COLO829 (cell line): ENCODE measurements at regions not wholly inside any gene's neighbourhood (a gene's known extent, or its start where the extent isn't known, plus 50 kb on each side); places are given as distances from the start of the nearest gene placed in this dataset.
"Not testable (repeated sequence)": the region's sequence is repeated elsewhere in the genome, so short reads cannot be mapped to it uniquely, and the experiment has no call there.

Source experiments
- DNase-seq: peaks from one replicate; pipeline ENCODE4 v3.0.0; 2012; ENCODE audit warnings: low spot score

- DNase-seq, result no peak
These were observed 60.3 kb downstream of the EOMES start for GRCh38 chr3:27661797-27662196.

DNA sequence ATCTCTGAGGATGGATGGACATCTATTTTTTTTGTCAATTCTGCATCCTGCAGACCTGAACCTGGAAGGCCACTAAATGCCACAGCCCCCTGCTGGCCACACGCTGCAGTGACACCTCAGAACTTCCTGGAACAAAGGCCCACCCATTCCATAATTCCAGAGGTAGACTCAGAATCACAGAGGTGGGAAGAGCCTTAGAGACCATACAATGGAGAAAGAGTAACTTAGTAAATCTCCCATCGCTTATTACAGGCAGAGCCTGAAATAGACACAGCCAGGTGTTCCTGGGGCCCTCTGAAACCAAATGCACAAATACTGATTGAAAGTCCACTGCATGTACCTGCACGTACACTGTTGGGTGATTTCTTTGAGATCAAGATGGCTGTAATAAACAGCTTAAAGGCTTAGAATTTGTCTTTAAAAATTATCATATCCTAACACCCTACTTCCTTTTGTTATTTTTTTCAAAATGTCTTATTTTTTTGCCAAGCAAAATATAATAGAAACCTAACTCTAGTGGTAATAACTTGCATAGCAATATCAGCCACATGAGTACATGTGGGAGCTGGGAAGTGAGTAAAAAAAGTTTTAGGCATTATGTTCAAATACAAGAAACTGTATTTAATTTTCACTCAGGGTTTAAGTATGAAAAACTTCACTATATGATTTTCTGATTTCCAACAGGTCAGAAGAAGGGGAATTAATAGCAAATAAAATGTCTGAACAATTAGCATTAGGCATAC is 62.7 kb downstream of the EOMES start:
- peak; percentile 83 for DNase-seq

DNA sequence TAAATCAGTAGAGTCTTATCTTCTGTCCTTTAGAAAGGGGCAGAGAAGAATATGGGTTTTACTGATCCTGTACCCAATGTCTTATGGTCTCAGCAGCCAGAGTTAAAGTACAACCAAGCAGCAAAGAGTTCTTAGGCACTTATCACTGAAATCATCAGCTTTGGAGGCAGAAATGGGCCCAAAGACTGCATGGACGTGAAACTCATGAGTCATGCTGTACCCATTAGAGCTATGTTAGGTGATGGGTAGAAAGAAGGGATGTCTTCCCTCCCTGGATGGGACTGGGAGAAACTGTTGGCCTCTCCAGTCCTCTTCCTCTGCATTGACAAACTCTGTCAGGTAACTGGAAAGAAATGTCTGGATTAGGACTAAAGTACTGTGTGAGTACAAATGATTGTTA is 63.4 kb downstream of the EOMES start:
- no peak for DNase-seq

DNA sequence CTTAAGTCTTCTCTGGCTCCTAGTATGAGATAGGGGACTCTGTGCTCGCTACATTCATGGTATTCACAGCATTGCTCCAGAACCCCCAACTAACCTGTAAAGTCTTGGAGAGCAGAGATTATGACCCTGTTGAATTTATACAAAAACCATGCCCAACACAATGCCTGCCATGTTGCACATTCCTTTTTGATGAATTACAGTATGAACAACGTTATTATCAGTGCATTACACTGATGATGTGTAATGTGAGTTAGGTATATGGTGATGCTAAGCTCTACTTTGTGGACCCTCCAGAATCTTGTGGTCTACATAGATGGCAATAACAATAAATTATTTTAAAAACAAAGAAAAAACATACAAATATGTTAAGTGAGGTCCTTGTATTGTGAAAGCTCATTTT is 64.3 kb downstream of the EOMES start:
- no peak for DNase-seq

DNA sequence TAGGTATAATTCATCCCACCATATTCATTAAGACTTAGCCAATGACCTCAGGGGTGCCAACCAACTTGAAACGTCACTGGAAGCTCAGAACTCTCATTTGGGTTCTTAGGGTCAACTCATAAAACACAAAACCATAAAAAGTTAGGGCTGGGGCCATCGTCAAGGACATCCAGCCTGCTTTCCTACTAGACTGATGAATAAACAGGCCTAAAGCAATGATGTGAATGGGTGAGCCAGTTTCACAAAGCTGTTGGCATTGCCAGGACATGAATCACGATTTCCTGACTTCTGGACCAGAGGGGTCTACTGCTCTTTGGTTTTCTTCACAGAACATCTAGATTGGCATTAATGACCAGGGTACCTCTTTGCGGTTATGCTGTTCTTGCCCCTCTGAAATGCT is 64.7 kb downstream of the EOMES start:
- no peak for DNase-seq

DNA sequence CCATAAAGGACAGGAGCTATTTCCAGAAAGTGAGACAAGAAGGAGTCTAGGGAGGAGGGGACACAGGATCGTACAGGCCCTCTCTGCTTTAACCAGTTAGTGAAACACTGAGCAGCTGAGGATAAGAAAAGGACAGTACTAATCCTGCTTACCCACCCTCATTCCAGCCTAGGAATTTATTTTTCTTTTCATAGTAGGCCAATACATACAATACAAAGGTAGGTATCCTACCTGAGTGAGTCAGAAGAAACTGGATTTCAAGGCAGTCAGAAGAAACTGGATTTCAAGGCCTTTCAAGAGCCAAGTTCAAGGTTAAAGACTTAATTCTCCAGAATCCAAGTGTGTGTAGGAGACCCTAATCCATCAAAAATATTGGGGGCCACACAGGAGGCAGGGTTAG is 65.3 kb downstream of the EOMES start:
- no peak for DNase-seq

GRCh38 chr3:27655547-27655946 is 66.6 kb downstream of the EOMES start:
- DNase-seq, result no peak

GRCh38 chr3:27653803-27654558 is 68.1 kb downstream of the EOMES start:
- no peak for DNase-seq

DNA sequence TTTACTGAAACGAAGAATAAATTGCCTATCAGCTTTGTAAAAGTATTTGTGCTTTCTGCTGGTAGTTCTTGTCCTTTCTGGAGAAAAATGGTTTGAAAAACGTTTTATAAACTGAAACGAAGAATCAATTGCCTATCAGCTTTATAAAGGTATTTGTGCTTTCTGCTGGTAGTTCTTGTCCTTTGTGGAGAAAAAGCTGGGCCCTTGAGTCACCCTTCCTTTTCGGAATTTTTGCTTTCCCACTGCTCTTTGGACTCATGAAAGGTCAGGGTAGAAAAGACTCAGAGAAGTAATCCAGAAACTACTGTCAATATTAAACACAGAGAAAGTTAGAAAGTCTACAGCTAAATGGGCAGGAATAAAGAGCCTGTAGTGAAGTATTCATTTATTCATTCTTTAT is 72.8 kb downstream of the EOMES start:
- DNase-seq, result no peak

- no peak for DNase-seq
These were observed 75.2 kb downstream of the EOMES start for GRCh38 chr3:27646896-27647295.

- DNase-seq, result no peak
These were observed 77.2 kb downstream of the EOMES start for GRCh38 chr3:27644941-27645340.

- DNase-seq, result peak; percentile 76
These were observed 78.8 kb downstream of the EOMES start for GRCh38 chr3:27643355-27643754.

GRCh38 chr3:27642796-27643195 is 79.3 kb downstream of the EOMES start:
- DNase-seq, result no peak

DNA sequence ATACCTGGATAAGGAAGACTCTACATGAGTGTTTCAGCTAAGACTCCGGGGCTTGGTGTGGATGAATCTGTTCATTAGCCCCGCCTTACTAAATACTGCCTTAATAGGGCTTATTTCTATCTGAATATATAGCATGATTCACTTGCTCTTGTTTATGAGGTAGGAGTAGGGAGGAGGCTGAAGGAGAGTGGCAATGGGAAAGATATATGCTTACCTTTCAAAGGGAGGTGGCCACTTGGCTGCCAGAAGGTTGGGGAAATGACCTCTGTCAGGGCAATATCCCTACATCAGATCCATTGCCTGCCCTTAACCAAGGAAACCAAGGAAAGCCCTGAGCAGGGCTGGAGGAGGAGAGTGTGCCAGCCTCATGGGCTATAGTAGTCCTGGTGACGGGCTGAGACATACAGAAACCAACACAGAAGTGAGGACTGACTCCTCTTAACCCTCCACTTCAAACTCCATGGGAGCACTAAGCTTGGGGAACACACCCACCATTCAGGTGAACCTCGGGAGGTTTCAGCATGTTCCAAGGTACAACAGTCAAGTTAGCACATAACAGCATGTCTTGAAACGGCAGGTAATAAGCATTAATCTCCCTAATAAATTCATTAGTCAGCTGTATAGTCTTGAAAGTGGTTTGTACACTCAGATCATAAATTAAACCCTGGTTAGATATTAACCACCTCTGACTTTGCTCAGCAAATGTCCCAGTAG is 80.1 kb downstream of the EOMES start:
- DNase-seq, result no peak

DNA sequence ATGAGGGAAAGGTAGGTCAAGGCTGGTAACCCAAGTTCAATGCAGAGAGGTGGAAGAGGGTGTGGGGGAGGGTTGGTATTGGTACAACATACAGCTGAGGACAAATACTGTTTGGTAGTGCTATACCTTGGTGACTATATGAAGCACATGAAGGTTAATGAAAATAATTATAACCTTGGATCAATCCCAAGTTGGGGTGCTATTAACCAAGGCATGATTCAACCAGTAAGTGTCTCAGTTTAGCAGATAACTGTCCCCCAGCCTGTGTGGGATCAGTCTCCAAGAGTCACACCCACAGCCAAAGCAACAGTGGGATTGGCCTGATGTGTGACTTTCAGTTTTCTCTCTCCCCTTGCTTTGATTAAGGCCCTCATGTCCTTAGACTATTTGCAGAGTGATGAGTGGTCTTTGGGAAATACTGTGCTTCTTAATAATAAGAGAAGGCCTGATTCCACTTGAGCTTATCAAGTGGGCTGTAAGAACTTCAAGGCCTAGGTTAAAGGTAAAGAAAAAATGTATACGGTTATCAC is 80.8 kb downstream of the EOMES start:
- DNase-seq, result no peak

DNA sequence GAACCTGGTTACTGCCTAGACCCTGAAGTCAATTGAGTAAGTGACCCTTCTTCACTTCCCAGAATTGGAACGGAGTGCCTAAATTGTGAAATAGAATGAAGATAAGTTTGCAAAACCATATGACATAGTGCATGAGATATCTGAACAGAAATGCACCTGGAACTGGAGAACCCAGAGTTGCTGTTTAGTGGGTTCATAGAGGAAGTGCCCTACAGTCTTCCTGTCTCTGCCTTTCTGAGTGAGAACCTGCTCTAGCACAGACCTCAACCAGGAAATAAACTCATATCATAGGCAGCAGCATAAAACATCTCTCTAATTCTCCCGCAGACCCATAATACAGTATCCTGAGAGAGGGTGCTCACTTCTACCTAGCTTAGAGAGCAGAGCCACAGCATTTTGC is 82.9 kb downstream of the EOMES start:
- no peak for DNase-seq

DNA sequence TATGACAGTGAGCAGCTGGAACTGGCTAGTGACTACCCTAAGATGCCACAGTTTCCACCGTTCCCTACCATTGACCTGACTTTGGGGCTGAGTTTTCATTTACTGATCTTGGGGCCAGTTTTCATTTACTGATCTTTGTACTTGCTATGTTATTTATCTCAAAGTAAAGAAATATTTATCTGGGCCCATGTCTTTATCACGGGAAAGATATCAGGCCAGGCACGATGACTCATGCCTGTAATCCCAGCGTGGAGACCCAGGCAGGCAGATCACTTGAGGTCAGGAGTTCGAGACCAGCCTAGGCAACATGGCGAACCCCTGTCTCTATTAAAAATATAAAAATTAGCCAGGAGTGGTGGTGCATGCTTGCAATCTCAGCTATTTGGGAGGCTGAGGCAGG is 83.5 kb downstream of the EOMES start:
- DNase-seq, result no peak

DNA sequence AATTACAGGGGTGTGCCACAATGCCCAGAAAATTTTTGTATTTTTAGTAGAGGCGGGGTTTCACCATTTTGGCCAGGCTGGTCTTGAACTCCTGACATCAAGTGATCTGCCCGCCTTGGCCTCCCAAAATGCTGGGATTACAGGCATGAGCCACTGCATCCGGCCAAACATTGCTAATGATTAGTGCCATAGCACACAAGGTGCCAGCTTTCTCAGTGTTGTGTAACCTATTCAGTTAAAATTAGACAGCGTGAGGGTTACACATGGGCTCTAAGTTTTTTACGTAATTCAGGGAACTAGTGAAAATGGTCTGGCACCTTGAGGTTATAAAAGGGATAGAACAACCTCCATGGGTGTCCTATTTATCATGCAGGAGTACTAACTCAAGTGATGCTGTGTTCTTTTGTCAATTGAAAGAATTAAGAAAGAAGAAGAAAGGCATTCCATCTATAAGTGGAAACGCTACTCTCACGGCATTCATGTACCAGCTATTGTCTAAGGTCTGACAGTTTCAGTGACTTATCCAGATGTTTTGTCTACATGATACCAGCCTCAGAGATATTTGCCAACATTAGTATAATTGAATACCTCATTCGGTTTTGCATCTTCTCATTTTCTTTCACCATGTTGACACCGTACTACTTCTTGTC is 84.7 kb downstream of the EOMES start:
- DNase-seq, result no peak

GRCh38 chr3:27635006-27635405 is 87.1 kb downstream of the EOMES start:
- not testable (repeated sequence) for DNase-seq

DNA sequence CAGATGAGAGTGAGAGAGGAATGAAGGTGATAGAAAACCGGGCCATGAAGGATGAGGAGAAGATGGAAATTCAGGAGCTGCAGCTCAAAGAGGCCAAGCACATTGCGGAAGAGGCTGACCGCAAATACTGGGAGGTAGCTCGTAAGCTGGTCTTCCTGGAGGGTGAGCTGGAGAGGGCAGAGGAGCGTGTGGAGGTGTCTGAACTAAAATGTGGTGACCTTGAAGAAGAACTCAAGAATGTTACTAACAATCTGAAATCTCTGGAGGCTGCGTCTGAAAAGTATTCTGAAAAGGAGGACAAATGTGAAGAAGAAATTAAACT is 88.9 kb downstream of the EOMES start:
- DNase-seq, result no peak

GRCh38 chr3:27632431-27633223 is 89.5 kb downstream of the EOMES start:
- DNase-seq, result no peak

- DNase-seq, result no peak
These were observed 91.2 kb downstream of the EOMES start for GRCh38 chr3:27630885-27631284.
